Hepatic stellate cell (primary cell): ENCODE measurements at regions not wholly inside any gene's neighbourhood (a gene's known extent, or its start where the extent isn't known, plus 50 kb on each side); places are given as distances from the start of the nearest gene placed in this dataset.

Source experiments
- DNase-seq: peaks from one replicate; pipeline ENCODE4 v3.0.0; 2011; ENCODE audit warnings: low spot score

DNA sequence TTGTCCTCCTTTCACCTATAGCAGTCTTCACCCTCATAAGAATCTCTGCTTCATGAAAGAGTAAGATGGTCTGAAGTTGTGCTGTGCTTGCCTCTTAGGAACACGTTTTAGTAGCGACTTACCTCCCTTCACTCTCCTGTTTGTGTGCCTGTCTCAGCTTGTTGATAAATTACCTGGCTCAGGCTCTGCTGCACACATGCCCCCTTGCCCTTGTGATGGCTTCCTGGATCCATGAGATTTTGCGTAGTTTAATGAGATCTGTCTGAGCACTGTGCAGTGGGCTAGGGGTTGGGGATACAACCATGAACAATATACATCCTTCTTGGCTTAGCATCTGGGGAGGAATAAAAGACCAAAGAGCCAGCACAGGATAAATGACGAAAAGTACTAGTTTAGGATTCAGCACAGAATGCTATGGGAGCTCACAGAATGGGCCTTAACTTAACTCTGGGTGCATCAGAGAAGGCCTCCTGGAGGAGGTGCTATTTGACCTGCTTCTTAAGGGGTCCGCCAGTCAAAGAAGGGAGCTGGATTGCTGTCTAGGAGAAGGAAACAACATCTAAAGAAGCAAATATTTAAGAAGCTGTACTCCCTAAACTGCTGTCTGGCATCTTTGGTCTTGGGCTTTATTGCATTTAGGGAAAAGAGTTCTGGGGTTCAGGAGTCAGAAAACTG, 175.7 kb upstream of the PLXNA2 start:
- DNase-seq: no peak

GRCh38 chr1:208420696-208421095, 176.5 kb upstream of the PLXNA2 start:
- DNase-seq: no peak

DNA sequence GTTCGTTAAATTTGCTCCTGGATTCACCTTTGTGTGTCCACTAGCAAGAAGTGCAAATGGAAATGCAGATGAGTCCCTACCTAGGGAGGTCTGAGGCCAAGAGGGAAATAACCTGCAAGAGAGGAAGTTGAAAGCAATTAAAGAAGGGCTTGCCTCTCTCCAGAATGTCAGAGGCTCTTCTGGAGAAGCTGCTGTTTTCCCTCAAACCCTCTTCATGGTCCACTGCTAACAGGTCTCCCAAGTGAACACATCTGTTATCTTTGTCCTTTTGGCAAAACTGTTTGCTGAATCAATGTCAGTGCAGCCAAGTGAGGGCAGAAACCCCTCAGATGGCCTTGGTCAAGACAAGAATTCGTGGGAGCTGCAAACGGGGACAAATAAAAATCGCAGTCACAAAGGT, 177.3 kb upstream of the PLXNA2 start:
- no peak for DNase-seq

- DNase-seq: no peak
Observed at GRCh38 chr1:208423526-208423925, 179.3 kb upstream of the PLXNA2 start.

DNA sequence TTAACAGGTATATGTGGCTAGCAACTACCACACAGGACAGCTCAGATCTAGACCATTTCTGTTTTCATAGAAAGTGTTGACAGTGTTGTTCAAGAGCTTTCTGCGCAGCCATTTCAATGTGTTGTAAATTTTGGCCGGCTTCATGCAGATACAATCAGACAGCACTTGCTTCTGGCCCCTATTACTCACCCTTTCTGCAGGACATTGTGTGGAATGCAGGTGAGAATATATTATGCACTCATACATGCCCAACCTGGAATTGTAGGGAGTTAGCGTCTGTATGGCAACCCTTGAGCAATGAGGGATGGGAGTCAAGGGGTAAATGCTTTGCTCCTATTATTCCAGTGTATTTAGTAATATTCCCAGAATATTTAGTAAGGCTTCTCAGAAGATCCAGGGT, 180.9 kb upstream of the PLXNA2 start:
- no peak for DNase-seq

GRCh38 chr1:208430220-208430619, 186.0 kb upstream of the PLXNA2 start:
- DNase-seq: no peak

DNA sequence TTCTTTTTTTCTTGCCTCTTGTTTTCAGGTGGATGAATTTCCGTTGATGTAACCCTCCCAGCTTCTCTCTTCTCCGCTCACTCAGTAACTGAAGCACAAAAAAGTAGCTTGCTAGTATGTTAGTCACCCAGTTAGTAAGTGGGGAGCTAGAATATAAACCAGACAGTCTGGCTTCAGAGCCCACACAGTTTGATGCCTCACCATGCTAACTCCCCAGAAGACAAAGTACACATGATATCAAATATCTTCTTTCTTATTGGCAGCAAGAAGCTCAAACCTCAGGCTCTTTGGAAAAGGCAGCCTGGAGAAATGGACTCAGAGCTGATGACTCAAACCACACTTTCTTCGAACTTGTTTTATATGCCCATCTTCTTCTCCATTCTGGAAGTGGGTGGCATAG, 187.5 kb upstream of the PLXNA2 start:
- DNase-seq: no peak

DNA sequence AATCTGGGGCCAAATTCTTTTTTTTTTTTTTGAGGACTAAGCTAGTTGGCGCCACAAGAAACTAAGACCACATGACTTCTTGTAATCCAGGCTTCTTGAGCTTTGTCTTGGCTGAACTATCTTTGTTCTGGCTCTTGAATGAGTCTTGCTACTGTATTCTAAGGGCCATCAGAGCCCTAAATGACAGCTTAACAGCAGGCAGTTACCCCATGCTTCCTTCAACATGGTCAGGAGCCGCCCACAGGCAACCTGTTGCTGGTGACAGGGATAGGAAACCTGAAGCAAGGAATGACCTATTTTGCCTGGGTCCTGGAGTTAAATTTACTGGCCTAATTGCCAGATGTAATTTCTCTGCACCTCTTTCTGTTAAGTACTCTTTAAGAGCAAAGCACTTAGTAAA, 188.2 kb upstream of the PLXNA2 start:
- no peak for DNase-seq

GRCh38 chr1:208433086-208433485, 188.9 kb upstream of the PLXNA2 start:
- no peak for DNase-seq

DNA sequence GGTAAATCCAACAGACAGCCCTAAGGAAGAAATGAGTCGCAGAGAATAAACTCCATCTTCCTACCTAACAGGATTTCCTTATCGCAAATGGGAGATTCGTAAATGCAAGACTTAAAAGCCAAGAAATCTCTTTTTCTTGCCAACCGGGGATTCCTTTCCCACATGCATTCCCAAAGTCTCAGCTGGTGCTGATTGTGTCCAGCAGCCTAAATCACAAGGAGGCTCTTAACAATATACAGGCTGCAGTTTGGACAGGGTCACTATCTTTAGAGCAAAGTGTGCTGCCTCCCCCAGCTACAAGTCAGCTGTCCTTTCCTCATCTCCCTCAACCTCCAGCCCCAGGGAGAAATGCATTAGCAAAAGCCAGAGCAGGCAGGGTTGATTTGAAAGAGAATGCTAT, 189.8 kb upstream of the PLXNA2 start:
- no peak for DNase-seq

DNA sequence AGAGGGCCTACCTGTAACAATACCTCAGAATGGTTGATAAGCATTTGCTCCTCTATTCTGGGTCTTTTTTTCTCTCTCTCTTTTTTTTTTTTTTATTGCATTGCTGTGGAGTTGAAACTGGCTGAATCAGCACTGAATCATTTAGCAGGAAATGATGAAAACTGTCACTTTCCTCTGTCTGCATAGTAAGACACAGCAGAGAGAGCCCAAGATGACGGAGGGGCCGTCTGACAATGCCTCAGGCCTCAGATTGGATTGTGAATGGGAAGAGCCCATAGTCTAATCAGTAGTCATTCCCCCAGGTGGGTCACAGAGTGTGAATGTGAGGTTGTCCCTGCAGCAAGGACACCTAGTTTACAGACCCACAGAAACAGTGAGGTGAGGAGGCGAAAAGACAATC, 193.2 kb upstream of the PLXNA2 start:
- DNase-seq: no peak

GRCh38 chr1:208438112-208438699, 194.0 kb upstream of the PLXNA2 start:
- no peak for DNase-seq

- DNase-seq: no peak
Observed at GRCh38 chr1:208445758-208446203, 201.6 kb upstream of the PLXNA2 start.

GRCh38 chr1:208446271-208446691, 202.1 kb upstream of the PLXNA2 start:
- no peak for DNase-seq

DNA sequence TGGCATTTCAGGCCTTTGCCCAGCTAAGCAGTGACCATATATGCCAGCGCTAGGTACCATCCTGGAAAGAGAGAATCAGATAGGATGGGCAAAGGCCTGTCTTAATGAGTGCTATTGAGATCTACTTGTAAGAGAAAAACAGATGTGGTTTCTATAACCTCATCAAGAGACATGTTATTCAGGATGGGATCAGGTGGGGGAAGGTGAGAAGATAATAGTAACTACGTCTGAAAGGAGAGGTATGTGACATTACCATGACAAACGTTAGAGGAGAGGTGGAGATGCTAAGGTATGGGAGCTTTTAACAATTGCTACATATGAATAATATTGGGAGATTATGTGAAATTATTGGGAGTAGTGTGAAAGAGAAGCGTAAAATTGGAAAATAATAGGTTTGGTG, 204.2 kb upstream of the PLXNA2 start:
- no peak for DNase-seq

- no peak for DNase-seq
Observed at GRCh38 chr1:208449951-208450350, 205.8 kb upstream of the PLXNA2 start.

GRCh38 chr1:208450958-208451357, 206.8 kb upstream of the PLXNA2 start:
- no peak for DNase-seq

GRCh38 chr1:208455821-208456220, 211.6 kb upstream of the PLXNA2 start:
- no peak for DNase-seq

DNA sequence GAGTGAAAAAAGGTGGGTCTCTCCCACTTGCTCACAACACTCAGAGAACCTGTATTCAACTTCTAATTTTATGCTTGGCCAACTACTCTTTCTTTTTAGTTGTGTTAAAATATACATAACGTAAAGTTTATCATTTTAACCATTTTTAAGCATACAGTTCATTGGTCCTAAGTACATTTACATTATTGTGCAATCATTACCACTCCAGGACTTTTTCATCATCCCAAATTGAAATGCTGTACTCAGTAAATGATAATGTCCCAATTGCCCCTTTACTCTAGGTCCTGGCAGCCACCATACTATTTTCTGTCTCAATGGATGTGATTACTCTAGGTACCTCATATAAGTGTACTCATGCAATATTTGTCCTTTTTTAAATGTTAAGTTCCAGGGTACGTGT, 212.3 kb upstream of the PLXNA2 start:
- no peak for DNase-seq

DNA sequence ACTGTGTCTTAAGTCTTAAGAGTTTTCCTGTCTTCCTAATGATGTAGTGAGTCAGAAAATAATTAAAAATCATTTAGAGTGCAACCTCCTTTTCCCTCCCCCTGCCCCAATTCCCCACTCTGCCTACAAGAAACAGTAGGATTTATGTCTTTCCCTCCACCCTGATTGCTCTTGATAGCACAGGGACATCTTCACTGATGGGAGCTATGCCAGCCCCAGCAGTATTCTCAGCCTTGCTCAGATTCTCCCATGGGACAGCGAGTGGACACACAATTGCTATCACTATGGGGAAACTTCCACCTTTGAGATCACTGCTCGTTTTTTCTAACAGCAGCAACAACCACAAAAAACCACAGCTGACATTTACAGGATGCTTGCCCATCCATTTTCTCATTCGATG, 216.6 kb upstream of the PLXNA2 start:
- no peak for DNase-seq

- no peak for DNase-seq
Observed at GRCh38 chr1:208461680-208462079, 217.5 kb upstream of the PLXNA2 start.

DNA sequence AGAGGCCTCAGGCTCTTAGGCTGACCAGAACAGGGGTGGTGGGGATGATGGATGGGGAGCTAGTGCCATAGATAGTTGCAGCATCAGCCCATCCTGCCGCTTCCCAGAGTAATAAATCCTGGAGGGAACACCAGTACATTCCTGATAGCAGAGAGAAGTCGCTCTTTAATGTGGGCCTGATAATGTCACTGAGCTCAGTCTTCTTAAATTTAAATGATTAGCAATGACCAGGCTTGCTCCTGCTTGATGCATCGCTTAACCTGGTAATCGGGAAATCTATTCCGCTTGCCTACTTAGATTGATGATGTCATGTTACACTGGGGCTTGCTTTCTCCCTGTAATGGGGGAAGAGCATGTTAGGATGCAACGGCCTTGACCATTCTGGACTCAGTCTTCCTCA, 218.6 kb upstream of the PLXNA2 start:
- no peak for DNase-seq

DNA sequence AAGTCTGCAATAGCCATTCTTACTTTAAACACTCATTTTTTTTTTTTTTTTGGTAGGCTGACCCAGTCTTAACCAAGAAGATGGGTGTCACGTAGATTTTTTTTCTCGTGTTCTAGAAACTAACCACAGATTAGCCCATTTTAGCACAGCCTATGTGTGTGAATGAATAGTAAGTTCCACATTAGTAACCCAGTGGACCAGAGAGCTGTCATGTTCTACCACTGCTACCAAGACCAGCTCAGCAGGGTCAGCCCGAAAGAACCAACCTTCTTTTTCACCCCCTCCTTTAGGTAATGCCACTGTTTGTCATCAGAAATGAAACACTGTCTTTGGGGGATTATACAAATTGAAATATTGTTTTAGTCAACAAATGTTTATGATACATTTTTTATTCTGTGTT, 221.1 kb upstream of the PLXNA2 start:
- DNase-seq: no peak
